SU-DHL-6 (cell line): ENCODE measurements at regions not wholly inside any gene's neighbourhood (a gene's known extent, or its start where the extent isn't known, plus 50 kb on each side); places are given as distances from the start of the nearest gene placed in this dataset.

ENCODE experiments used
- H2AFZ ChIP-seq: fragments of 200-600 bp; sonication (generic); 2 replicates; pipeline ENCODE4 v1.6.1; 2014; ENCODE audit warnings: low read depth, mild to moderate bottlenecking, moderate library complexity, mixed read lengths, antibody characterized with exemption, low read length; ENCODE audit not compliant: severe bottlenecking
- H3F3A ChIP-seq: fragments of 200-600 bp; shearing (Covaris generic); 2 replicates; pipeline ENCODE4 v1.6.0; 2016; ENCODE audit warnings: antibody characterized with exemption, mild to moderate bottlenecking; ENCODE audit not compliant: insufficient read depth
- H3K27ac ChIP-seq: fragments of 200-600 bp; sonication (generic); 2 replicates; pipeline ENCODE4 v1.5.1; 2016; ENCODE audit warnings: low read depth, mild to moderate bottlenecking, low read length, moderate library complexity, mixed read lengths
- H3K27me3 ChIP-seq: fragments of 200-600 bp; sonication (generic), shearing (Covaris generic); 2 replicates; pipeline ENCODE4 v1.6.0; 2014; ENCODE audit warnings: mild to moderate bottlenecking, low read length
- H3K36me3 ChIP-seq: fragments of 200-600 bp; sonication (generic); 2 replicates; pipeline ENCODE4 v1.6.1; 2014; ENCODE audit warnings: mild to moderate bottlenecking, low read length, mixed read lengths
- H3K4me2 ChIP-seq: fragments of 300-600, 200-600 bp; shearing (Covaris generic), sonication (generic); 2 replicates; pipeline ENCODE4 v1.6.0; 2014; ENCODE audit warnings: low read length, low read depth, mild to moderate bottlenecking; ENCODE audit not compliant: poor library complexity, severe bottlenecking
- H3K4me3 ChIP-seq: fragments of 200-600 bp; sonication (generic); 2 replicates; pipeline ENCODE4 v1.5.1; 2014; ENCODE audit warnings: antibody characterized with exemption, low read length, mild to moderate bottlenecking, mixed read lengths; ENCODE audit not compliant: insufficient read depth, poor library complexity, severe bottlenecking
- H3K79me2 ChIP-seq: fragments of 200-600 bp; sonication (generic); 2 replicates; pipeline ENCODE4 v1.6.1; 2014; ENCODE audit warnings: mild to moderate bottlenecking, low read length, moderate library complexity; ENCODE audit not compliant: insufficient read depth
- H3K9ac ChIP-seq: fragments of 200-600 bp; sonication (generic); 2 replicates; pipeline ENCODE4 v1.7.0; 2014; ENCODE audit warnings: mild to moderate bottlenecking, low read length
- H3K9me2 ChIP-seq: fragments of 200-600 bp; sonication (generic); replicated peaks from 2 replicates; pipeline ENCODE4 v1.6.1; 2014; ENCODE audit warnings: low read length; ENCODE audit not compliant: insufficient read depth
- H3K9me3 ChIP-seq: fragments of 200-600 bp; sonication (generic); 2 replicates; pipeline ENCODE4 v1.6.1; 2014; ENCODE audit warnings: low read length, mixed read lengths; ENCODE audit not compliant: insufficient read depth
- H4K20me1 ChIP-seq: fragments of 200-600 bp; sonication (generic); 2 replicates; pipeline ENCODE4 v1.6.1; 2014; ENCODE audit warnings: low read depth, mild to moderate bottlenecking, antibody characterized with exemption, low read length, moderate library complexity, mixed read lengths
- EZH2phosphoT487 ChIP-seq: fragments of 200-600 bp; sonication (generic), shearing (Covaris generic); conservative IDR thresholded peaks from 2 replicates; pipeline ENCODE4 v1.6.1; 2018; ENCODE audit warnings: mild to moderate bottlenecking, antibody characterized with exemption, low read length, moderate library complexity, mixed read lengths
- TF ChIP-seq, protein P1 (sequence below): fragments of 200-600 bp; sonication (generic); IDR thresholded peaks from one replicate; pipeline ENCODE4 v1.5.1; 2017; ENCODE audit warnings: antibody characterized with exemption, mild to moderate bottlenecking, low read length, moderate library complexity; ENCODE audit not compliant: insufficient read depth, poor library complexity, severe bottlenecking

DNA sequence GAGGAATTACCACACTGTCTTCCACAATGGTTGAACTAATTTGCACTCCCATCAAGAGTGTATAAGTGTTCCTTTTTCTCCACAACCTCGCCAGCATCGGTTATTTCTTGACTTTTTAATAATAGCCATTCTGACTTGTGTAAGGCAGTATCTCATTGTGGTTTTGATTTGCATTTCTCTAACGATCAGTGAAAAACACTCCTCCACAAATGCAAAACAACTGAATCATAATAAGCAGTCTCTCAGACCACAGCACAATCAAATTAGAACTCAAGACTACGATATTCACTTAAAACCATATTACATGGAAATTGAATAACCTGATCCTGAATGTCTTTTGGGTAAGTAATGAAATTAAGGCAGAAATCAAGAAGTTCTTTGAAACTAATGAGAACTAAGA is 371.7 kb downstream of the CXXC4 start:
- H3K4me3 ChIP-seq = no peak overlapping the region

DNA sequence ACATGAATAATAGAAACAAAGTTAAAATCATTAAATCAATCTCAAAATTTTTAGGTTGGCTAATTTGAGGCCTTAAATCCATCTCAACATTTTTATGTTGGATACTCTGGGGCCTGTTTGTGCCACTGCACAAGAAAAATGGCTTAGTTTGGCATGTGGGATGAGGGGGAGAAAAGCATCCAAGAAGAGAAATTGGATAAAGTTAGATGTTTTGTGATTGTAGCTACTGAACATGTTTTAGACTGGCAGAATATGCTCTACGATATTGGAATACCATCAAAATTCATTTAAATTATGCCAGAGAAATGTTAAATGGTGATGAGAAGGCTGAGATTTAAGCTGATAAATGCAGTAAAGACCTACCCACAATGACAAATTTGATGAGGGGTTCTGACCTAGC is 376.9 kb downstream of the CXXC4 start:
- Histone ChIP-seq H3K36me3 (no peaks in the 10 kb centered on the region), H3K9me3 (no peaks in the 10 kb centered on the region), H3K27me3 (no peaks in the 10 kb centered on the region), H3K4me2 (no peak overlapping the region), H3K27ac (no peak overlapping the region), H4K20me1 (no peaks in the 10 kb centered on the region), H2AFZ (no peak overlapping the region), H3K9ac (no peak overlapping the region), H3K4me3 (no peak overlapping the region), H3K9me2 (no peaks in the 10 kb centered on the region), H3K79me2 (no peaks in the 10 kb centered on the region), H3F3A (no peaks in the 10 kb centered on the region)
- no peak for TF ChIP-seq EZH2phosphoT487
- TF ChIP-seq, protein P1, sequence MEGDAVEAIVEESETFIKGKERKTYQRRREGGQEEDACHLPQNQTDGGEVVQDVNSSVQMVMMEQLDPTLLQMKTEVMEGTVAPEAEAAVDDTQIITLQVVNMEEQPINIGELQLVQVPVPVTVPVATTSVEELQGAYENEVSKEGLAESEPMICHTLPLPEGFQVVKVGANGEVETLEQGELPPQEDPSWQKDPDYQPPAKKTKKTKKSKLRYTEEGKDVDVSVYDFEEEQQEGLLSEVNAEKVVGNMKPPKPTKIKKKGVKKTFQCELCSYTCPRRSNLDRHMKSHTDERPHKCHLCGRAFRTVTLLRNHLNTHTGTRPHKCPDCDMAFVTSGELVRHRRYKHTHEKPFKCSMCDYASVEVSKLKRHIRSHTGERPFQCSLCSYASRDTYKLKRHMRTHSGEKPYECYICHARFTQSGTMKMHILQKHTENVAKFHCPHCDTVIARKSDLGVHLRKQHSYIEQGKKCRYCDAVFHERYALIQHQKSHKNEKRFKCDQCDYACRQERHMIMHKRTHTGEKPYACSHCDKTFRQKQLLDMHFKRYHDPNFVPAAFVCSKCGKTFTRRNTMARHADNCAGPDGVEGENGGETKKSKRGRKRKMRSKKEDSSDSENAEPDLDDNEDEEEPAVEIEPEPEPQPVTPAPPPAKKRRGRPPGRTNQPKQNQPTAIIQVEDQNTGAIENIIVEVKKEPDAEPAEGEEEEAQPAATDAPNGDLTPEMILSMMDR = no peak

More for the DNA sequence above, 371.7 kb downstream of the CXXC4 start:
- H3K27ac ChIP-seq = no peak overlapping the region
- no peaks in the 10 kb centered on the region for H3K36me3 ChIP-seq
- H3K9me2 ChIP-seq = no peaks in the 10 kb centered on the region
- H3K4me2 ChIP-seq = no peak overlapping the region
- H3K79me2 ChIP-seq = no peaks in the 10 kb centered on the region
- H3K9ac ChIP-seq = no peak overlapping the region
- no peaks in the 10 kb centered on the region for H3F3A ChIP-seq
- no peaks in the 10 kb centered on the region for H3K27me3 ChIP-seq
- no peak overlapping the region for H2AFZ ChIP-seq
- TF ChIP-seq EZH2phosphoT487 = no peak
- TF ChIP-seq, protein P1 = no peak
- H3K9me3 ChIP-seq = no peaks in the 10 kb centered on the region
- H4K20me1 ChIP-seq = no peaks in the 10 kb centered on the region

DNA sequence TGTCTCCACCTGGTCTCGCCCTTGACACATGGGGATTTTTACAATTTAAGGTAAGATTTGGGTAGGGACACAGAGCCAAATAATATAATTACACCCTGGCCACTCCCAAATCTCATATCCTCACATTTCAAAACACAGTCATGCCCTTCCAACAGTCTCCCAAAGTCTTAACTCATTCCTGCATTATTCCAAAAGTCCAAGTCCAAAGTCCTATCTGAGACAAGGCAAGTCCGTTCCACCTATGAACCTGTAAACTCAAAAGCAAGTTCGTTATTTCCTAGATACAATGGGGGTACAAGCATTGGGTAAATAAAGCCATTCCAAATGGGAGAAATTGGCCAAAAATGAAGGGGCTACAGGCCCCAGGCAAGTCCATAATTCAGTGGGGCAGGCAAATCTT is 380.8 kb downstream of the CXXC4 start:
- Histone ChIP-seq H3K4me3 (no peak overlapping the region), H3F3A (no peaks in the 10 kb centered on the region), H3K27me3 (no peaks in the 10 kb centered on the region), H3K4me2 (no peak overlapping the region), H3K9me2 (no peaks in the 10 kb centered on the region), H3K9me3 (no peaks in the 10 kb centered on the region), H3K9ac (no peak overlapping the region), H2AFZ (no peak overlapping the region), H3K27ac (no peak overlapping the region), H4K20me1 (no peaks in the 10 kb centered on the region), H3K79me2 (no peaks in the 10 kb centered on the region), H3K36me3 (no peaks in the 10 kb centered on the region)
- TF ChIP-seq, protein P1 = no peak
- no peak for TF ChIP-seq EZH2phosphoT487

DNA sequence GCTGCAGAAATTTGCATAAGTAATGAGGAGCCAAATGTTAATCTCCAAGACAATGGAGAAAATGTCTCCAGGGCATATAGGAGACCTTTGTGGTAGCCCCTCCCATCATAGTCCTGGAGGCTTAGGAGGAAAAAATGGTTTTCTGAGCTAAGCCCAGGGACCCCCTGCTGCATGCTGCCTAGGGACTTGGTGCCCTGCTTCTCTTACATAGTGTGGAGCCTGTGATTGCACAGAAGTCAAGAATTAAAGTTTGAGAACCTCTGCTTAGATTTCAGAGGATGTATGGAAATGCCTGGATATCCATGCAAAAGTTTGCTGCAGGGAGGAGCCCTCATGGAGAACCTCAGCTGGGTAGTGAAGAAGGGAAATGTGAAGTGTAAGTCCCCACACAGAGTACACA is 379.4 kb upstream of the TACR3 start:
- H3K4me2 ChIP-seq = no peak overlapping the region
- H3K79me2 ChIP-seq = no peaks in the 10 kb centered on the region
- no peaks in the 10 kb centered on the region for H3K36me3 ChIP-seq
- TF ChIP-seq EZH2phosphoT487 = no peak
- TF ChIP-seq, protein P1 = no peak
- no peak overlapping the region for H3K4me3 ChIP-seq
- no peaks in the 10 kb centered on the region for H4K20me1 ChIP-seq
- no peak overlapping the region for H3K9ac ChIP-seq
- H3K27ac ChIP-seq = no peak overlapping the region
- no peaks in the 10 kb centered on the region for H3K9me2 ChIP-seq
- H3K9me3 ChIP-seq = no peaks in the 10 kb centered on the region
- H3K27me3 ChIP-seq = no peaks in the 10 kb centered on the region
- no peak overlapping the region for H2AFZ ChIP-seq
- H3F3A ChIP-seq = no peaks in the 10 kb centered on the region
